Panc1 (cell line): ENCODE measurements at regions not wholly inside any gene's neighbourhood (a gene's known extent, or its start where the extent isn't known, plus 50 kb on each side); places are given as distances from the start of the nearest gene placed in this dataset.

Source experiments
- TF ChIP-seq, protein P1 (sequence below), 2 experiments: IDR thresholded peaks; 2 replicates each; pipeline ENCODE4 v1.6.1; 2011 to 2012; ENCODE audit warnings: low read depth in 2 of 2, control low read depth in 1 of 2, low read length in 1 of 2, mild to moderate bottlenecking in 1 of 2, moderate library complexity in 1 of 2; ENCODE audit not compliant: insufficient read depth in 1 of 2
- TF ChIP-seq, protein P2 (sequence below): fragments of 450-650 bp; IDR thresholded peaks from 2 replicates; pipeline ENCODE4 v1.5.1; 2017; ENCODE audit warnings: mild to moderate bottlenecking

DNA sequence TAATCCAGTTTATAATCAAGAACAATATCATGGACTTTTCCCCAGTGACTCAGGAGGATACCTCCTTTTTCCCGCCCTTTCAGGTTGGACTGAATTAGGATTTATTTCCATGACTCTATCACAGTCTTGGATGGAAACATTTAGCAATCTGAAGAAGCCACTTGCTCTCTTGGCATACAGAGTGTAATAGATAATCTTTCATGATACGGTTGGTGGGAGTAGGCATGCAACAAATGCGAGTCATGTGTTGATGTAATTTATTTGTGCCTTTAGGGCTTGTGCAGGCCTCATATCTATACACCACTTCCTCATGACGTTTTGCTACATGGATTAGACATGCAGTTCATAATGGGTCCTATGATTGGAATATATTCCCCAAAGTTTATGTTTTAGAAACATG lies 54.2 kb upstream of the MCTP2 start:
- TF ChIP-seq, protein P1, sequence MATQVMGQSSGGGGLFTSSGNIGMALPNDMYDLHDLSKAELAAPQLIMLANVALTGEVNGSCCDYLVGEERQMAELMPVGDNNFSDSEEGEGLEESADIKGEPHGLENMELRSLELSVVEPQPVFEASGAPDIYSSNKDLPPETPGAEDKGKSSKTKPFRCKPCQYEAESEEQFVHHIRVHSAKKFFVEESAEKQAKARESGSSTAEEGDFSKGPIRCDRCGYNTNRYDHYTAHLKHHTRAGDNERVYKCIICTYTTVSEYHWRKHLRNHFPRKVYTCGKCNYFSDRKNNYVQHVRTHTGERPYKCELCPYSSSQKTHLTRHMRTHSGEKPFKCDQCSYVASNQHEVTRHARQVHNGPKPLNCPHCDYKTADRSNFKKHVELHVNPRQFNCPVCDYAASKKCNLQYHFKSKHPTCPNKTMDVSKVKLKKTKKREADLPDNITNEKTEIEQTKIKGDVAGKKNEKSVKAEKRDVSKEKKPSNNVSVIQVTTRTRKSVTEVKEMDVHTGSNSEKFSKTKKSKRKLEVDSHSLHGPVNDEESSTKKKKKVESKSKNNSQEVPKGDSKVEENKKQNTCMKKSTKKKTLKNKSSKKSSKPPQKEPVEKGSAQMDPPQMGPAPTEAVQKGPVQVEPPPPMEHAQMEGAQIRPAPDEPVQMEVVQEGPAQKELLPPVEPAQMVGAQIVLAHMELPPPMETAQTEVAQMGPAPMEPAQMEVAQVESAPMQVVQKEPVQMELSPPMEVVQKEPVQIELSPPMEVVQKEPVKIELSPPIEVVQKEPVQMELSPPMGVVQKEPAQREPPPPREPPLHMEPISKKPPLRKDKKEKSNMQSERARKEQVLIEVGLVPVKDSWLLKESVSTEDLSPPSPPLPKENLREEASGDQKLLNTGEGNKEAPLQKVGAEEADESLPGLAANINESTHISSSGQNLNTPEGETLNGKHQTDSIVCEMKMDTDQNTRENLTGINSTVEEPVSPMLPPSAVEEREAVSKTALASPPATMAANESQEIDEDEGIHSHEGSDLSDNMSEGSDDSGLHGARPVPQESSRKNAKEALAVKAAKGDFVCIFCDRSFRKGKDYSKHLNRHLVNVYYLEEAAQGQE (IDR thresholded peaks at IDR 0.05; ENCODE audit: insufficient read depth in 1 of 2, low read depth in 2 of 2, low read length in 1 of 2): no peak
- TF ChIP-seq, protein P2, sequence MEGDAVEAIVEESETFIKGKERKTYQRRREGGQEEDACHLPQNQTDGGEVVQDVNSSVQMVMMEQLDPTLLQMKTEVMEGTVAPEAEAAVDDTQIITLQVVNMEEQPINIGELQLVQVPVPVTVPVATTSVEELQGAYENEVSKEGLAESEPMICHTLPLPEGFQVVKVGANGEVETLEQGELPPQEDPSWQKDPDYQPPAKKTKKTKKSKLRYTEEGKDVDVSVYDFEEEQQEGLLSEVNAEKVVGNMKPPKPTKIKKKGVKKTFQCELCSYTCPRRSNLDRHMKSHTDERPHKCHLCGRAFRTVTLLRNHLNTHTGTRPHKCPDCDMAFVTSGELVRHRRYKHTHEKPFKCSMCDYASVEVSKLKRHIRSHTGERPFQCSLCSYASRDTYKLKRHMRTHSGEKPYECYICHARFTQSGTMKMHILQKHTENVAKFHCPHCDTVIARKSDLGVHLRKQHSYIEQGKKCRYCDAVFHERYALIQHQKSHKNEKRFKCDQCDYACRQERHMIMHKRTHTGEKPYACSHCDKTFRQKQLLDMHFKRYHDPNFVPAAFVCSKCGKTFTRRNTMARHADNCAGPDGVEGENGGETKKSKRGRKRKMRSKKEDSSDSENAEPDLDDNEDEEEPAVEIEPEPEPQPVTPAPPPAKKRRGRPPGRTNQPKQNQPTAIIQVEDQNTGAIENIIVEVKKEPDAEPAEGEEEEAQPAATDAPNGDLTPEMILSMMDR: no peak
